ENCODE measurements at regions not wholly inside any gene's neighbourhood (a gene's known extent, or its start where the extent isn't known, plus 50 kb on each side); places are given as distances from the start of the nearest gene placed in this dataset.

- TF ChIP-seq, protein P1, sequence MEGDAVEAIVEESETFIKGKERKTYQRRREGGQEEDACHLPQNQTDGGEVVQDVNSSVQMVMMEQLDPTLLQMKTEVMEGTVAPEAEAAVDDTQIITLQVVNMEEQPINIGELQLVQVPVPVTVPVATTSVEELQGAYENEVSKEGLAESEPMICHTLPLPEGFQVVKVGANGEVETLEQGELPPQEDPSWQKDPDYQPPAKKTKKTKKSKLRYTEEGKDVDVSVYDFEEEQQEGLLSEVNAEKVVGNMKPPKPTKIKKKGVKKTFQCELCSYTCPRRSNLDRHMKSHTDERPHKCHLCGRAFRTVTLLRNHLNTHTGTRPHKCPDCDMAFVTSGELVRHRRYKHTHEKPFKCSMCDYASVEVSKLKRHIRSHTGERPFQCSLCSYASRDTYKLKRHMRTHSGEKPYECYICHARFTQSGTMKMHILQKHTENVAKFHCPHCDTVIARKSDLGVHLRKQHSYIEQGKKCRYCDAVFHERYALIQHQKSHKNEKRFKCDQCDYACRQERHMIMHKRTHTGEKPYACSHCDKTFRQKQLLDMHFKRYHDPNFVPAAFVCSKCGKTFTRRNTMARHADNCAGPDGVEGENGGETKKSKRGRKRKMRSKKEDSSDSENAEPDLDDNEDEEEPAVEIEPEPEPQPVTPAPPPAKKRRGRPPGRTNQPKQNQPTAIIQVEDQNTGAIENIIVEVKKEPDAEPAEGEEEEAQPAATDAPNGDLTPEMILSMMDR (conservative IDR thresholded peaks at IDR 0.05; ENCODE audit: low read depth, low read length): no peak
- TF ChIP-seq POLR2A (IDR thresholded peaks at IDR 0.05; ENCODE audit: low read depth, low read length): no peak
- TF ChIP-seq SMC3 (IDR thresholded peaks at IDR 0.05; ENCODE audit: low read depth, low read length): no peak
- no peak for TF ChIP-seq MAFK (IDR thresholded peaks at IDR 0.05; ENCODE audit: low read depth, low read length)
- TF ChIP-seq CHD1 (IDR thresholded peaks at IDR 0.05; ENCODE audit: low read depth, low read length): no peak
- TF ChIP-seq USF2 (IDR thresholded peaks at IDR 0.05; ENCODE audit: low read depth, low read length): no peak
These were observed 272.6 kb upstream of the SLC14A2 start for GRCh38 chr18:45342653-45343052.

Data from IMR-90 (cell line).